CD4-positive, alpha-beta T cell treated with Interleukin-15 for 1 hour (primary cell): ENCODE measurements at regions not wholly inside any gene's neighbourhood (a gene's known extent, or its start where the extent isn't known, plus 50 kb on each side); places are given as distances from the start of the nearest gene placed in this dataset.

Experiments
- DNase-seq: peaks from one replicate; pipeline ENCODE4 v3.0.0-alpha.2; 2020

- no peak for DNase-seq
Measured at GRCh38 chr1:55839221-55839620, 624.1 kb upstream of the USP24 start.

DNA sequence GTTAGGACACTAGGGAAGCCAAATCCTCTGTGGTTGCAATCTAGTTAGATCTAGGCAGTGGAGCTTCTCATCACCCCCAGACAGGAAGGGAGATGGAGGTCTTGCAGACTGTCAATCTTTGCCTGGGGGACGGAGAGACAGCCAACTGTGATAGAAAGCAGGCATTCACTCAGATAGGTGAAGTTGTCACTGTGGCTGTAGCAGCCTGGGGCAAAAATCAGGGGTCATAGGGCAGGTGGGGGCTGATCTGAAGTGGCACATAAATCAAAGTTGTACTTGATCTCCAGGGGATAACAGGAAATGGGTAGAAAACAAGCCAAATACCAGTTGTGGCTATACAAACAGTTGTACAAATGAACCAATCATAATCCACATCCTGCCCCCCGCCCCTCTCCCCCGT lies 620.9 kb upstream of the USP24 start:
- no peak for DNase-seq

- DNase-seq, result no peak
Measured at GRCh38 chr1:55833529-55834091, 618.4 kb upstream of the USP24 start.

- DNase-seq, result no peak
Measured at GRCh38 chr1:55831759-55832158, 616.6 kb upstream of the USP24 start.

DNA sequence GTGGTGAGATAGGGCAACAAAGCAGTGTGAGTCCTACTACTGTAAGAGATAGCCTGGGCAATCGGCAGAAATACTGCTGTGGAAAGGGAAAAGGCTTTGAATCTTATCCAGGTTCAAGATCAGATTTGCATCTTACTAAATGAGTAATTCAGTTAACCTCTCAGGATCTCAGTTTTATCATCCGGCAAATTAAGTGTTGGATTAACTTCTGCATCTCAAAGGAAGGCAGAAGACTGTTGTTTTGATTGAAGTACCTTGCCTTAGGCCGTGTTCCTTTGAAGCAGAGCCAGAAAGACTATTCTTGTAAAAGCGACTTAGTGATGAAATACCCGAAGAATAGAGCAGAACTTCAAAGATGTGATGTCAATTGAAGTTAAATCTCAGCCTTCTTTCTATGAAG lies 612.9 kb upstream of the USP24 start:
- DNase-seq, result no peak

DNA sequence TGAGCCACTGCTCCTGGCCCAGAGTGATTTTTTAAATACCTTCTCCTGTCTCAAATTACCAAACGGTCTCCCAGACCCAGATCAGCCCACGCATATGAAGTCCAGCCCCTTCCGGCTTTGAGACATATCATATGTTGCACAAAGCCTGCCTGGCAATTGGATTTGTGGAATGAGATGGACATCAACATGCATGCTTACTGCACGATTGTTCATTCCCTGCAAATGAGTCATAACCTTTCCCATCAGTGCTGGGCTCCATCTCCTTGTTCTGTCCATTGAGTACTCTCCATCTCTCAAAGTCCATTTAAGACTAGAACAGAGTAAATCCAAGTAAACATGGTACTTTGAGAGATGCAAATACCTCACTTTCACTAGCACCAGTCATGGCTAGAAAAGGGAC lies 612.2 kb upstream of the USP24 start:
- DNase-seq, result no peak

GRCh38 chr1:55826381-55827080 lies 611.4 kb upstream of the USP24 start:
- no peak for DNase-seq

GRCh38 chr1:55825461-55825860 lies 610.3 kb upstream of the USP24 start:
- no peak for DNase-seq

DNA sequence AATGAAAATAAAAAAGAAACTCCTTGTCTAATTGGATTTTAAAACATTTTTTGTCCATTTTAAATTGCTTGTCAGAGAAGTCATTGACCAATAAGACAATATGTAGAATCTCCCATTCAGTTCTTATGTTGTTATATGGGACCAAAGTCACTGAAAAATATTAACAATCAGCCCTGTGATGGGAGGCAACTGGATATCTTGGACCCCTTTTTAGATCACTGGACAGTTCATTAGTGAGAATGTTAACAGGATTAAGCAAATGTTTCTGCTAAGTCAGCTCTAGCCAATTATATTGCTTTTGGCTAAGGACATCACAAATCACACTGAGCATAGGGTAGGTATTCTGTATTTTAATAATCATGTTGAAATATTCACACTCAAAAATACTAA lies 609.1 kb upstream of the USP24 start:
- no peak for DNase-seq

GRCh38 chr1:55823541-55824250 lies 608.5 kb upstream of the USP24 start:
- no peak for DNase-seq

- no peak for DNase-seq
Measured at GRCh38 chr1:55822891-55823290, 607.7 kb upstream of the USP24 start.

DNA sequence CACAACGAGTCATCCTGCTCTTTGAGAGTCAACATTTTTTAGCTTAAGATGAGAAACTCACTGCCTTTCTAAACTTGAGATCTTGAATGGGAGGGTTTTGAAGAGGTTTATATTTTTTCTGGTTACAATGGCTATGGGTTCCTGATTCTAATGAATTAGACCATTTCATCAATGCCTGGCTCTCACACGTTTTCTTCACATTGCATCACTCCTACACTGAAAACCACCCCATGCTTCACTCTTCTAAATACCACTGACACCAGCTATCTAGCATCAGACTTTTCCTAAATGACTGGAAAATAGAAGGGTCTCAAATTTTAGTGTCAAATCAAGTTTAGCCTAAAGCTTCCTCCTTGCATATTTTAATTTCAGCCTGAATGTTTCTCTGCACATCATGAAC lies 606.1 kb upstream of the USP24 start:
- no peak for DNase-seq

DNA sequence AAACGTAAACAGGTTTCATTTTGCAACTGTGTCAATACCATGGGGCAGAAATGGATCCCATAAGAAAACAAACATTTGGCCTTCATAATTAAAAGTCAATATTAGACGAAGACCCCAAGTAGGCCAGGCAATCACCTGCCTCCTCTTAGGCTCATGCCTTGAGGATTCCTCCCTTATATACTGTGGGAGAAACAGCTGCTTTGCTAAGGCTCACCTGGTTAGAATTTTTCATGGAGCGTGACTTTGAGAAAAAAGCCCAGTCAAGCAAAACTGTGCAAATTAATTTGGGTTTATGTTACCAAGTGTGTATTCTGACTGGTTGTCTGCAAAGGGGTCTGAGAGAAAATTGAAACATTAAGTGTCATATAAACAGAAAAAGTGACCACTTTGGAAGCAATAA lies 605.3 kb upstream of the USP24 start:
- no peak for DNase-seq

DNA sequence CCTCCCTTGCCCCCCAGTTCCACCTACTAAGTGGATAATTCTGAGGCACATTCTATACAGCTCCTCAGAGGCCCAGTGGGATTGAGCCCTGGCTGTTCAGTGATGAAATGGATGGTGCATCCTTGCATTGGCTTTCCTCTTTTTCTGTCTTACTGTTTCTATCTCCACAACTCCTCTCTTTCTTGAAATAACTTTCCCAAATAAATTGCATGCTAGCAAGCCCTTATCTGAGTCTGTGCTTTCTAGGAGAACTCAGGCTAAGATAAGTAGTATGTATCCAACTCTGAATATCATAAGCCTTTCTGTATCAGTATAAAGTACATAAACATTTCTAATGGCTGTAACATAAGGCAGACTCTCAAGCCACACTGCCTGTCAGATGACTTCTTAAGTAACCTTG lies 603.8 kb upstream of the USP24 start:
- no peak for DNase-seq

DNA sequence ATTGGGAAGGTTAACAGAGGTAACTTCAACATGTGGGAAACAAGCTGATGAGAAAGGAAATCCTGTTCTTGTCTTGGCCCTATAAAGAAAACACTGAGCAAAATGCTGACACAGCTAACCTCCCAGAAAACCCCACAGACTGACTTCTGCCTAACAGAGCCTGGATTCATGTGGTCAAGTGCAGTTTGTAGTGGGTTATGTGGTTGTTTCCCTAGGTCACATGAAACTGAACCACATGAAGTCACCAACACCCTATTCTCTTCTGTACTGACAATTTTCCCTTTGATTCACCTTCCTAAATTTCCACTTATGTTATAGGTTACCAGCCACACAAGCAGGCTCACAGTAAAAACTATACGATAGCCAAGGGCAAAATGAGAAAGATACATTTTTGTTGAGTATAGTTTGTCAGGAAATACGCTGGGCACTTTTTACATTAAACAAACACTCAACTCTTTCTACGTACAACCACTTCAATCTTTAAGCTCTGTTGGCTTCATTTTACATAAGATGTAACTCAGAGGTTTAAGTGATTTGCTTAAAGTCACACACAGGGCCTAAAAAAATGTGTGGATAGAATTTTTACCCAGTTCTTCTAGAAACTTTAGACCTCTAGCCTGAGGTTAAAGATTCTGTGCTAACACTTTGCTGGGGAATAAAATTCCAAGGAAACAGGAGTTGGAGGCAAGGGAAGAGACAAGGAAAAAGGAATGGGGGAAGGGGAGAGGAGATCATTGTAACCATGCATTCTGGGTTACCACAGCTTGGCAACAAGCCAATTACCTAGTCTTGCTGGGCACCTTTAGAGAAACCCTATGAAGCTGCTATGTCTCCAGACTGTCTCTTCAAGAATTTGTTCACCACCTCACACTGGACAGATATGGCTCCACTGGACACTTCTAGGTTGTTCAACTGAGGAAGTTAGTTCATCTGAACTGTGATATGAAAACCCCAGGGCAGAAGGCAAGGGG lies 601.6 kb upstream of the USP24 start:
- DNase-seq, result no peak

DNA sequence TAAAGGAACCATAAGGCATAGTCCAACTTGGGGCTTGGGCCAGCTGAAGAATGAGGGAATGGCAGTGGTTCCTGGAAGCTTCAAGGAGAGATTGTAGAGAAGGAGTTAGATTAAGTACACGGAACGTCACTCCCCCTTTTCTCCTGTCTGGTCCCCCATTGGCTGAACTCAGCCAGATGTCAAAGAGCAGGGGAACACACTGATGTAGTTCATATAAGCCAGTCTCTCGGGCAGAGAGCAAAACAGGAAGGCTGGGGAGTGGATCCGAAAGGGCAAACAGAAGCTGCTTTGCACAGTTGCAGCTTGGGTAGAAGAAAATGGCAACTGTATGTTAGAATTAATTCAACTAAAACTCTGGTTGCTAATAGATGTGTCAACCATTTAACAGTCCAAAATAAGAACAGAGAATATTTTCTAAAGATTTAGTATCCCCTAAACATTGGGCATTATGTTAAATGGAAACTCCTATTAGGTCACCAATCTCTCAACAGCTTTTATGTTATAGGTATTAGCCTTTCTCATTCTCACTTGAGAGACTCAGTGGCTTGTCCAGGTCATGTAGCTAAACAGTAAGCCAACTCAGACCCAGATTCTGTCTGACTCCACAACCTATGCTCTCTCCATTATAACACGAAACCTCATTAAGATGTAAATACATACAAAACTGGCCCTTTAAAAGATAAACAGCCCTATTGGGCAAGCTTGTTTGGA lies 600.7 kb upstream of the USP24 start:
- DNase-seq, result no peak

GRCh38 chr1:55814967-55815366 lies 599.8 kb upstream of the USP24 start:
- DNase-seq, result no peak

DNA sequence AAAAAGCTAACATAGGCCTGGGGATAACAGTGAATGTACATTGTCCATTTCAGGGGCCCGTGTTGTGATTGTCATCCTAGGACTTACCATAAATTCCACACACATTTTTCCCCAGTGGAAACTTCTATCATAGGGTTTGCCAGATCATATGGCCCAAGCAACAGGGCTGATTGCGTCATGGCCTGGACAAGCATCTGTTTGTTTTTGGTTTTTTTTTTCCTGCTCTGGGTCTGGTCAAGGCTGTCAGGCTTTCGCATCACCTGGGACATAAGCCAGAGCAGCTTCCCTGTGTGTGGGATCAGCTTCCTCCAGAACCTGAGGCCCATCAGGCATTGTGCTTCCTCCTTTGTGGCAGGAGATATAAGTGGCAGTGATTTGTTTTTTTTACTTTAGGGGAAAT lies 598.5 kb upstream of the USP24 start:
- no peak for DNase-seq

DNA sequence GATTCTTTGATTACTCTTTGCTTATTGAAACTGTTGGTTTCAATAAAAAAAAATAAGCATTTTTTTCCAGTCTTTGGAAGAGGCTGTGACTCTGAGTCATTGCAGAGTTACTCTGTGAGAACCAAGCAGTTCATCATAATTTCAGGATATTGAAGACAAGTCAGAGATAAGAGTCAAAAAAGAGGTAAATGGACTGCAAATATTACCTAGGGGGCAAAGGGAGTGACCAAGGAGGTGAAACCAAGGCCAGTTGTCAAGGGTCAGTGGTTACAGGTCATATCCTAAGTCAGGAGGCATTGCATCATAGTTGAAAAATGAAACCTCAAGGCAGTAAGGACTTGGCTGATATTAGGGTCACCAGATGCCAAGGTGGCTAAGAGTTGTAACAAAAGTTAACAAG lies 597.1 kb upstream of the USP24 start:
- no peak for DNase-seq

DNA sequence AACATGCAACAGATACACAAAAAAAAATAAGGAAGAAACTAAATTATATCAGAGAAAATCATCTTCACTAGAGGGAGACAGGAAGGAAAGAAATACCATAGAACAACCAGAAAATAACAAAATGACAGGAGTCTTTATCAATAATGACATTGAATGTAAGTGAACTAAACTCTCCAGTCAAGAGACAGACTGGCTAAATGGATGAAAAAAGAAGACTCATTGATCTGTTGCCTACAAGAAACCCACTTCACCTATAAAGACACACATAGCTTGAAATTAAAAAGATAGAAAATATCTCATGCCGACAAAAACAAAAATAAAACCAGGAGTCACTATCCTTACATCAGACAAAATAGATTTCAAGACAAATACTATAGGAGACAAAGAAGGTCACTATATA lies 593.1 kb upstream of the USP24 start:
- DNase-seq, result no peak

DNA sequence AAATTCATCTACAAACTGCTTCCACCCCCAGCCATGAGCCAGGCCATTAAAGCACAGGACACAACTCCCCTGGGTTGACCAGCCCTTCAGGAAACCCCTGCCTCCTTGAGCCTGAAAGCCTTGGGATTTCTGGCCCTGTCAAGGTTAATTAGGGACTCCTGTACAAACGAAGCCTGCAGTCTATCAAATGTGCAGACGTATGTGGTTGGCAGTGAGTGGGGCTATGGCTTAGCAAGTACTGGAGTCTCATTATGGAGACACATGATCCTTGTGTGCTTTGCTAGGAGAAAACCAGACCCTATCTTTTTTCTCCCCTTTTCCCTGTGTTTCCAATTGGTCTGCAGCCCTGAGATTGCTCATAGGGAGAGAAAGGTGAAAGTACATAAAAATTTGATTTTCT lies 588.3 kb upstream of the USP24 start:
- DNase-seq, result no peak

- DNase-seq, result no peak
Measured at GRCh38 chr1:55801481-55801880, 586.3 kb upstream of the USP24 start.

- DNase-seq, result no peak
Measured at GRCh38 chr1:55800503-55800902, 585.3 kb upstream of the USP24 start.
